H9 (cell line): ENCODE measurements at regions not wholly inside any gene's neighbourhood (a gene's known extent, or its start where the extent isn't known, plus 50 kb on each side); places are given as distances from the start of the nearest gene placed in this dataset.

Experiments used
- DNase-seq: peaks from one replicate; pipeline ENCODE4 v3.0.0-alpha.2; 2017
- H2AFZ ChIP-seq: one replicate; pipeline ENCODE4 v1.6.1; 2013; ENCODE audit warnings: mild to moderate bottlenecking, low read length, control low read depth, moderate library complexity
- H2AK5ac ChIP-seq: 2 replicates; pipeline ENCODE4 v1.6.1; 2013; ENCODE audit warnings: low read length, control low read depth, mixed read lengths; ENCODE audit not compliant: insufficient read length
- H2BK120ac ChIP-seq: one replicate; pipeline ENCODE4 v1.6.1; 2013; ENCODE audit warnings: low read depth, mild to moderate bottlenecking, low read length, control low read depth, inconsistent platforms; ENCODE audit not compliant: poor library complexity, severe bottlenecking
- H2BK12ac ChIP-seq: 2 replicates; pipeline ENCODE4 v1.6.1; 2013; ENCODE audit warnings: low read length, control low read depth, mixed read lengths, low read depth; ENCODE audit not compliant: insufficient read length
- H2BK15ac ChIP-seq: 2 replicates; pipeline ENCODE4 v1.6.1; 2013; ENCODE audit warnings: low read depth, low read length, control low read depth
- H2BK20ac ChIP-seq: one replicate; pipeline ENCODE4 v1.6.1; 2013; ENCODE audit warnings: low read depth, mild to moderate bottlenecking, low read length, control low read depth, inconsistent platforms; ENCODE audit not compliant: poor library complexity, severe bottlenecking
- H2BK5ac ChIP-seq: 2 replicates; pipeline ENCODE4 v1.6.1; 2013; ENCODE audit warnings: low read length, control low read depth, mixed read lengths; ENCODE audit not compliant: insufficient read length
- H3K14ac ChIP-seq: 2 replicates; pipeline ENCODE4 v1.6.1; 2013; ENCODE audit warnings: low read length, control low read depth; ENCODE audit not compliant: insufficient read depth
- H3K18ac ChIP-seq: 2 replicates; pipeline ENCODE4 v1.6.1; 2013; ENCODE audit warnings: low read depth, mild to moderate bottlenecking, mixed read lengths, low read length, control low read depth; ENCODE audit not compliant: insufficient read length
- H3K23ac ChIP-seq: 2 replicates; pipeline ENCODE4 v1.6.1; 2013; ENCODE audit warnings: low read length, control low read depth, mixed read lengths, low read depth; ENCODE audit not compliant: insufficient read length
- H3K23me2 ChIP-seq: 2 replicates; pipeline ENCODE4 v1.6.1; 2013; ENCODE audit warnings: low read depth, mild to moderate bottlenecking, mixed read lengths, low read length, control low read depth; ENCODE audit not compliant: insufficient read length, poor library complexity, severe bottlenecking
- H3K27ac ChIP-seq: 2 replicates; pipeline ENCODE4 v1.5.1; 2013; ENCODE audit warnings: low read length, control low read depth, mixed read lengths, low read depth; ENCODE audit not compliant: insufficient read length
- H3K27me3 ChIP-seq: 2 replicates; pipeline ENCODE4 v1.6.1; 2013; ENCODE audit warnings: low read length, control low read depth, inconsistent platforms; ENCODE audit not compliant: insufficient read depth
- H3K4ac ChIP-seq: 2 replicates; pipeline ENCODE4 v1.6.1; 2013; ENCODE audit warnings: low read depth, mild to moderate bottlenecking, control low read depth, inconsistent platforms, low read length, moderate library complexity
- H3K4me1 ChIP-seq: 2 replicates; pipeline ENCODE4 v1.6.1; 2013; ENCODE audit warnings: low read length, control low read depth, inconsistent platforms; ENCODE audit not compliant: insufficient read depth
- H3K4me2 ChIP-seq: 2 replicates; pipeline ENCODE4 v1.6.1; 2013; ENCODE audit warnings: low read length, control low read depth, mixed read lengths; ENCODE audit not compliant: insufficient read length, insufficient read depth
- H3K56ac ChIP-seq: 2 replicates; pipeline ENCODE4 v1.6.1; 2013; ENCODE audit warnings: low read depth, mild to moderate bottlenecking, mixed read lengths, low read length, control low read depth; ENCODE audit not compliant: insufficient read length
- H3K79me1 ChIP-seq: 2 replicates; pipeline ENCODE4 v1.6.1; 2013; ENCODE audit warnings: low read depth, mild to moderate bottlenecking, moderate library complexity, low read length, control low read depth, inconsistent platforms; ENCODE audit not compliant: insufficient read depth, poor library complexity, severe bottlenecking
- H3K79me2 ChIP-seq: 2 replicates; pipeline ENCODE4 v1.6.1; 2013; ENCODE audit warnings: low read length, control low read depth, inconsistent platforms; ENCODE audit not compliant: insufficient read depth
- H3K9ac ChIP-seq: 2 replicates; pipeline ENCODE4 v1.6.1; 2013; ENCODE audit warnings: low read length, control low read depth, mixed read lengths; ENCODE audit not compliant: insufficient read length; ENCODE audit errors: extremely low read depth
- H3K9me3 ChIP-seq: one replicate; pipeline ENCODE4 v1.6.1; 2013; ENCODE audit warnings: low read depth, low read length, inconsistent platforms; ENCODE audit not compliant: control insufficient read depth
- H3T11ph ChIP-seq: one replicate; pipeline ENCODE4 v1.6.1; 2013; ENCODE audit warnings: mild to moderate bottlenecking, low read length, control low read depth, inconsistent platforms
- H4K20me1 ChIP-seq: one replicate; pipeline ENCODE4 v1.6.1; 2013; ENCODE audit not compliant: control insufficient read depth, insufficient read length, insufficient read depth
- H4K5ac ChIP-seq: 2 replicates; pipeline ENCODE4 v1.6.1; 2013; ENCODE audit warnings: low read depth, mild to moderate bottlenecking, mixed read lengths, low read length, control low read depth; ENCODE audit not compliant: insufficient read length
- H4K8ac ChIP-seq: replicated peaks from 2 replicates; pipeline ENCODE4 v1.6.1; 2013; ENCODE audit warnings: low read length, control low read depth, mixed read lengths, low read depth; ENCODE audit not compliant: insufficient read length
- H4K91ac ChIP-seq: 2 replicates; pipeline ENCODE4 v1.6.1; 2013; ENCODE audit warnings: low read depth, mild to moderate bottlenecking, moderate library complexity, mixed read lengths, low read length, control low read depth; ENCODE audit not compliant: insufficient read length
- H3K27ac Mint-ChIP-seq, 3 experiments: 2 replicates in 2 of 3; 3 replicates in 1 of 3; pipeline ENCODE4 v1.8.0; 2020 to 2021; ENCODE audit warnings: mixed read lengths in 3 of 3, mild to moderate bottlenecking in 1 of 3, moderate library complexity in 1 of 3
- H3K27me3 Mint-ChIP-seq: 2 replicates; pipeline ENCODE4 v1.8.0; 2021; ENCODE audit warnings: low read depth, mild to moderate bottlenecking, moderate library complexity, mixed read lengths
- H3K36me3 Mint-ChIP-seq, 3 experiments: 2 replicates in 2 of 3; 3 replicates in 1 of 3; pipeline ENCODE4 v1.8.0; 2020 to 2021; ENCODE audit warnings: low read depth in 3 of 3, mixed read lengths in 3 of 3; ENCODE audit not compliant: insufficient read depth in 1 of 3
- H3K4me1 Mint-ChIP-seq, 2 experiments: 2 replicates each; pipeline ENCODE4 v1.8.0; 2020; ENCODE audit warnings: mixed read lengths in 2 of 2
- H3K4me3 Mint-ChIP-seq, 2 experiments: 2 replicates in 1 of 2; 3 replicates in 1 of 2; pipeline ENCODE4 v1.8.0; 2020 to 2021; ENCODE audit warnings: mild to moderate bottlenecking in 2 of 2, mixed read lengths in 2 of 2, moderate library complexity in 1 of 2
- H3K9me3 Mint-ChIP-seq, 2 experiments: 2 replicates in 1 of 2; 3 replicates in 1 of 2; pipeline ENCODE4 v1.8.0; 2020; ENCODE audit warnings: mild to moderate bottlenecking in 2 of 2, mixed read lengths in 2 of 2, moderate library complexity in 1 of 2
- CTCF ChIP-seq: fragments of 200-600 bp; sonication (generic); conservative IDR thresholded peaks from 3 replicates; pipeline ENCODE4 v1.8.0; 2021; ENCODE audit warnings: antibody characterized with exemption, mild to moderate bottlenecking
- WGBS: extraction: QIAGEN DNeasy Blood & Tissue Kit; methylation state at CpG from one replicate; pipeline ENCODE4 v1.1.7; 2013; ENCODE audit warnings: missing lambda C conversion rate, low lambda C conversion rate, mixed read lengths; ENCODE audit not compliant: insufficient read length; ENCODE audit errors: extremely low coverage; 5-methylcytosine and 5-hydroxymethylcytosine counted together

GRCh38 chr14:106822905-106823304, 1296.5 kb downstream of the TMEM121 start:
- H3K4me3 Mint-ChIP-seq: no peak overlapping the region
- Histone ChIP-seq H3K23ac (no peak overlapping the region), H3K27ac (no peak overlapping the region), H3K9ac (no peak overlapping the region), H3K79me2 (no peaks in the 10 kb centered on the region), H2AFZ (no peak overlapping the region), H2BK5ac (no peak overlapping the region), H3K56ac (no peak overlapping the region), H2BK120ac (no peak overlapping the region), H3K23me2 (no peaks in the 10 kb centered on the region), H3K14ac (no peak overlapping the region), H4K8ac (no peak overlapping the region), H3K79me1 (no peaks in the 10 kb centered on the region), H3K9me3 (peaks cover 78% of the 10 kb centered on the region), H3T11ph (no peak overlapping the region), H3K4ac (no peak overlapping the region), H2BK20ac (no peak overlapping the region), H3K18ac (no peak overlapping the region), H3K4me2 (no peak overlapping the region), H2AK5ac (no peak overlapping the region), H4K91ac (no peak overlapping the region), H2BK12ac (no peak overlapping the region), H3K4me1 (no peaks in the 10 kb centered on the region), H2BK15ac (no peak overlapping the region), H3K27me3 (no peaks in the 10 kb centered on the region), H4K20me1 (no peaks in the 10 kb centered on the region), H4K5ac (no peak overlapping the region)
- H3K27me3 Mint-ChIP-seq: no peaks in the 10 kb centered on the region
- no peaks in the 10 kb centered on the region for H3K4me1 Mint-ChIP-seq
- WGBS: no CpG with 5 or more reads among the region's 7 CpGs
- H3K36me3 Mint-ChIP-seq: peaks cover 0 to 11% (median 3%) of the 10 kb centered on the region in 3 experiments; a peak in 4 of 7 replicates
- H3K9me3 Mint-ChIP-seq: peaks cover 78 to 85% of the 10 kb centered on the region in 2 experiments
- TF ChIP-seq CTCF: no peak
- DNase-seq: no peak
- H3K27ac Mint-ChIP-seq: no peak overlapping the region
